GM18507 (cell line): ENCODE measurements at regions not wholly inside any gene's neighbourhood (a gene's known extent, or its start where the extent isn't known, plus 50 kb on each side); places are given as distances from the start of the nearest gene placed in this dataset.

ENCODE experiments used
- DNase-seq: peaks from one replicate; pipeline ENCODE4 v3.0.0; 2011; ENCODE audit warnings: low read depth; ENCODE audit not compliant: insufficient read length; ENCODE audit errors: extremely low spot score
- FAIRE-seq: peaks from 2 replicates; lab custom pipeline; 2011; peaks lifted over from hg19 to GRCh38; lab: Jason Lieb, UNC

- no peak for FAIRE-seq
- DNase-seq: no peak
These were observed 68.1 kb downstream of the HTR5A start for GRCh38 chr7:155138204-155138603.

DNA sequence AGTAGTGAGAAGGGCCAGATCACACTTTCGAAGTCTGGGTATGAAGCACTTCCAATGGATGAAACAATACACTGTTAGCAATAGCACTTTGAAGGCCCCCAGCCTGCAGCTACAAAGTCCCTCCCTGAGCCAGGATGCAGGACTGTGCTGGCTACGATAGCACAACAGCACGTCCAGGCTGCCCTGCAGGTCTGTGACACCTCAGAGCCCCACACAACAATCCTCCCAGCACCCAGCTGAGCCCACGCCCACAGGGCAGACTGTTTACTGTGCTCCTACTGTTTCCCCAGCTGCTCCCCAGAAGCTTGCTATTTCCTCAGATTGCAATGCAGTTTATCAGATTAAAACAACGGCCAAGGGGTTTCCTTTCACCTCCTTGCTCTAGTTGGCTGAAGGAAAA is 71.4 kb downstream of the HTR5A start:
- DNase-seq: no peak
- no peak for FAIRE-seq

DNA sequence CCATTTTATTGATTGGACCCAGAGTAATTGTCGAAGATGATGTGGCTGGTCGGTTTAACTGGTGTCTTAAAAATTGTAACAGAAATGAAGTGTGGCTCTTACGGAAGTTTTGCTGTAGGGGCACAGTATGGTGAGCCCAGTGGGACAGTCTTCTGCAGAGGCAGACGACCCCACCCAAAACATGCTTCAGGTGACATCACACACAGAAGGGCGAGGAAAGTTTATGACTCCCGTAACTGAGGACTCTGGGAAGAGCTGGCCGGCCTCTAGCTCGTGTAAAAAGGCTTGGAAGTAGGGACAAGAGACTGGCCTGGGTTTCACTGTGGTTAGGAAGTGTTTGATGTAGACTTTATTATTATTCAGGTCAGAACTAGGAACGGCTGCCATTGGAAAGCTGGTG is 73.3 kb downstream of the HTR5A start:
- FAIRE-seq (no peak), DNase-seq (no peak)

DNA sequence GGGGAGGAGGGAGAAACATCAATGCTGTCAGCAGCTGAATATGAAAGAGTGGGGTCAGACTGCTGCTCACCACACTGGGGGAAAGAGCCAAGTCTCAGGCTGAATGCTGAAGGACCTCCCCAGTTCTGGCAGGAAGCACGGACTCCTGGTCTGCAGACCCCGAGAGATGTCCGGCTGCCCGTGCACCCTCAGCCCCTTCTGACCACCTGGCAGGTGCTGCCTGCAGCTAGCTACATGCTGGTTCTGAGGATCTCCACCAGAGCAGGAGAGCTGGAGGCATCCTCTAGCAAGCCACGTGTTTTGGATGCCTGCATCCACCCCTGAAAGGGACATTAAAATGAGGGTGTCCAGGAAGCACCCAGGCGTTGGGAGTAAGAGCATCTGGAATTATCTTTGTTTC is 74.2 kb downstream of the HTR5A start:
- DNase-seq: no peak
- FAIRE-seq: no peak

- FAIRE-seq (no peak), DNase-seq (no peak)
These were observed 75.5 kb downstream of the HTR5A start for GRCh38 chr7:155145477-155146255.

DNA sequence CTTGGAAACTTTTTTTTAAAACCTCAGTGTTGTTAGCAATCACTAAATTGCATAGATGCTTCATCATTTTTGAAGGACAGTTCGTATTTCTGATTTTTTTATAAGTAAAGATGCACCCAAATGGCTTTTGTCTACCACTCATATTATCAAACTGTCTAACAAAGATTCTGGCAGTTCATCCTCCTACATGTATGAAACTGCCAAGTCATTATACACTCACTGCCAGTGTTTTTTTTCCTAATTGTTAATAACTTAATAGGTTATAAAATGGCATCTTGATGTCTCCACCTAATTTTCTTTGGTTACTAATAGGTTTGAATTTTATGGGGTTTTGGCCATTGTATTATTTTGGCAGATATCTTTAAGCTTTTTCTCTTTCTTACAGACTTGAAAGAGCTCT is 77.0 kb downstream of the HTR5A start:
- FAIRE-seq: no peak

GRCh38 chr7:155147624-155148023 is 77.5 kb downstream of the HTR5A start:
- DNase-seq (no peak), FAIRE-seq (no peak)

More for the DNA sequence above, 77.0 kb downstream of the HTR5A start:
- DNase-seq: no peak

GRCh38 chr7:155153676-155154075 is 83.6 kb downstream of the HTR5A start:
- DNase-seq: no peak
- no peak for FAIRE-seq

DNA sequence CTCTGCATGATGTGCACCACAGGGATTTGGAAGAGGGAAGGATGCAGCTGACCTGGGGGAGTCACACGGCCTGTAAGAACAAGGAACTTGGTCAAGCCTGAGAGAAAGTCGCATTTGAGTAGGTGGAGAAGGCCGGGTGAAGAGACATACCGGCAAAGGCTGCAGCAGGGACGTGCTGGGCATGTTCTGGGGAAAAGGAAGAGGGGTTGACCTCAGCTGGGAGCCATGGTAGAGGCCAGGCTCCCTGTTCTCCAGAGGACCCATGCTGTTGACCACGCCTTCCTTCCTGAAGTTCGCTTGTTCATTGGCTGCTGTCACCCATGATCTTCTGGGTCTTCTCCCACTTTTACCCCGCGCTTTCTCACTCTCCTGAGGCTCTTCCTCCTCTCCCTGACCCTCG is 84.5 kb downstream of the HTR5A start:
- no peak for FAIRE-seq
- no peak for DNase-seq

- no peak for DNase-seq
- FAIRE-seq: no peak
These were observed 91.6 kb downstream of the HTR5A start for GRCh38 chr7:155161690-155162089.

DNA sequence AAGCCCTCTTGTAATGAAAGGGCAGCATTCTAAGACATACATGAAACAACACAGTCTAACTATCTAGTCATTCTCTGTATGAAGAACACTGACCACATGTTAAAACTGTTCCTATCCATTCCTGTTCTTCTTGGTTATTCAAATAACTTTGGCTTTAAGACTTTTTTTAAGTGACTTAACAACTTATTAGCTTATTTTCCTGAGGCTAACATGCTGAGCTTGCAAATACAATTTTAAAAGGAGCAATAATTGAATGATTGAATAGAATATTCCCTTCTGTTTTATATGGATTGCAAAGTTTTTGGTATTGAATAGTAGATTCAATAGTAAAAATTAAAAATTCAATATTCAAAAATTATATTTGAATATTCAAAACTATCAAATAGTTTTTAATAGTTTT is 92.3 kb downstream of the HTR5A start:
- no peak for FAIRE-seq
- DNase-seq: no peak

DNA sequence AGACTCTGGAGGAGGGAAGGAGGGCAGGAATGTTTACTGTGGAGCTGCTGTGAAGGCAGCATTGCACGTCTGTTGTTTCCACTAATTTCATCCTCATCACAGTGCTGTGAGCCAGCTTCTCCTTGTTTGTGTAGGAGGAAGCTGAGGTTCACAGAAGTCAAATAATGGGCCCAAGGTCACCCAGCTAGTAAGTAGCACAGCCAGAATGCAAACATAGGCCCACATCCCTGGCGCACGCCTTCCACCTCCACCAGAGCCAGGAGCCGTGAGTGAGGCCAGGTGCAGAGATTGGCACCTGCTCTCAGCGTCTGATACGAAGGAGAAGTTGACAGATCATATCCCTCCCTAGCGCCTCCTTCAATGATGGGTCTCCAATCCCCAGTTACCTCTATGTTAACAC is 93.6 kb downstream of the HTR5A start:
- FAIRE-seq (no peak), DNase-seq (no peak)

GRCh38 chr7:155164316-155164715 is 94.2 kb downstream of the HTR5A start:
- no peak for FAIRE-seq

GRCh38 chr7:155166108-155166507 is 96.0 kb downstream of the HTR5A start:
- no peak for DNase-seq
- no peak for FAIRE-seq

More at GRCh38 chr7:155164316-155164715, 94.2 kb downstream of the HTR5A start:
- DNase-seq: no peak

DNA sequence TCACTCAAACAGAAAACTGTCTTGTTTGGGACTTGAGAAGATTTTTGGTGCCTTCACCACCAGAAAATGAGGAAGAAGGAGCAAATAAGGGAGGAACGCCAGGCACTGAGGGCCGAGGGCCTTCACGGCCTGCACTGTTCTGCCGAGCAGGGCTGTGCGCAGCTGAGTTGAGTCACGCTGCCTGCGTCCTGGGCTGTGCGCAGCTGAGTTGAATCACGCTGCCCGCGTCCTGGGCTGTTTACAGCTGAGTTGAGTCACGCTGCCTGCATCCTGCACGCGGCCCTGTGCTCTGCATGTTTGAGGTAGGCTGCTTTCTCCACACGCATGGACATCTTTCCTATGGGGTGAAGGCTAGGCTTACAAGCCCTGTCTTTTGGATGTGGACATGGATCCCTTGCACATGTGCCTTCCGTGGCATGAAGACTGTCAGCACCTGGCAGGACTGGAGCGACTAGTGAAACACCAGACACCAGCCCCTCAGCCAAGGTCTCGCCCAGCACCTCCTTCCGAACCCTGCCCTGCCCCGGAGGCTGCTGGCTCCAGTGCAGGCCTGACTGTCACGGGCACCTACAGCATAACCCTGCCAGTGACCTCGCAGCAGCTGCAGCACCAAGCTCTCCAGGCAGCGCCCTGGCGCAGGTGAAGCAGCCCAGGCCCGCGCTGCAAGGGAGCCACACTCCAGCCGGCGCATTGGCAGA is 96.7 kb downstream of the HTR5A start:
- DNase-seq (no peak), FAIRE-seq (no peak)

- DNase-seq (no peak), FAIRE-seq (no peak)
These were observed 97.7 kb downstream of the HTR5A start for GRCh38 chr7:155167706-155168365.

DNA sequence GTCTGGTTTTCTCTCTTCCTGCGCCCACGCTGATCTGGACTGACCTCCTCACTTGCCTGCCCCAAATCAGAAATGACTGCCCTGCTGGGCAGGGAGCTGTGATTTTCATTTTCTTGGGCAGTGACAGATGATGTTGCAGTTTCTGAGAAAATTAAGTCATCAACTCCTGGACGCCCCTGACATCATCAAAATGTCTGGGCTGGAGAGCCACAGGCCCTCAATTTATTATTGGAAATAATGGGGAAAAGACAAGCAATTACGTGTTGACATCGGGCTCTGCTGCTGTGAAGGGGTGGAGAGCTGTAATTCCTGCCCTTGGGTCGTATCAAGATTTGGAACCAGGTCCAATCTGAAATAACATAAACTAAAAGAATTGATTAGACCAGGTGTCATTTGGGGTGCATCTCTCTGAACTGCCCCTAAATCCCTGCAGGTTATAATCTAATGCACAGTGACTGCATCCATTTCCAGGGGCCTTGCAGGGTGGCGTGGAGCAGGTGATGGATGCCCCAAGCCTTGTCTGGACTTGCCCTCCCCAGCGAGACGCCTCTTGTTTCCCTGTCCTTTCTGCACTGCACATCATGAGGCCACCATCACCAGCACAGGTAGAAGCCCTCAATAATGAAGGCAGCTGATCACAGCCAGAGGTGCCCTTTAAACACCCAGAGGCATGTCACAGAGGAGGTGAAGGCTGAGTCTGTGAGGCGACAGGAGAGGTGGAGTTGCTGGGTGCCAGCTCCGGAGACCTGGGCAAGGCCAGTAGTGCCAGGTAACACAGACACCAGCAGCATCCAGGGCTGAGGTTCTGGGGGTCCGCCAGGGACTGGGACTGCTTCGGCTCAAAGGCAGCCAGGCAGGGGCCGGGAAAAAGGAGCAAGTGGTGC is 98.7 kb downstream of the HTR5A start:
- no peak for FAIRE-seq

DNA sequence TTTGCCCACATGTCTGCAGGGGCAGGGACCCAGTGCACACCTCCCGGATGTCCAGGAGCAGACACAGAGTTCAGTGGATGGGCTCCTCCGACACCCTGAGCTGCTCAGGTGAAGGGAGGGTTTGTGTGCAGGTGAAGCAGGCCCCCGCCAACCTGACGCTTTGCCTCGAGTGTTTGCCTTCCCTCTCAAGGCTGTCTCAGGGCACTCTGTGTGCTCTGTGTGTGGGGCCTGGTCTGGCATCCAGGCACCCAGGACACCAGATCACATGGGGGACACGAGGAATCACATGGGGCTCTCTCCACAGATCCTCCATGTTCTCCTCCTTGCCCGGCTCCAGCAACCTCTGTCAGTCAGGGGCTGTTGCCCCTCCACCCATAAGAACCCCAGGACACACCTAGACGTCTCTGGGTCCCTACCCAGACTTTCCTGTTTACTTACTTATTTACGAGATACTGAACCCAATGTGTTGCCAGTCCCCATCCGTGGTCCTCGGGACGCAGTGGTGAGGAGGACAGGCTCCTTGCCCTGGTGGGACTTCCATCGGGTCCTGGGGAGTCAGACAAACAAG is 99.5 kb downstream of the HTR5A start:
- no peak for FAIRE-seq
- no peak for DNase-seq

More for the DNA sequence above, 98.7 kb downstream of the HTR5A start:
- DNase-seq: no peak

GRCh38 chr7:155170331-155170730 is 100.2 kb downstream of the HTR5A start:
- FAIRE-seq (no peak), DNase-seq (no peak)
